ENCODE measurements at regions not wholly inside any gene's neighbourhood (a gene's known extent, or its start where the extent isn't known, plus 50 kb on each side); places are given as distances from the start of the nearest gene placed in this dataset.
"Not testable (repeated sequence)": the region's sequence is repeated elsewhere in the genome, so short reads cannot be mapped to it uniquely, and the experiment has no call there.

DNA sequence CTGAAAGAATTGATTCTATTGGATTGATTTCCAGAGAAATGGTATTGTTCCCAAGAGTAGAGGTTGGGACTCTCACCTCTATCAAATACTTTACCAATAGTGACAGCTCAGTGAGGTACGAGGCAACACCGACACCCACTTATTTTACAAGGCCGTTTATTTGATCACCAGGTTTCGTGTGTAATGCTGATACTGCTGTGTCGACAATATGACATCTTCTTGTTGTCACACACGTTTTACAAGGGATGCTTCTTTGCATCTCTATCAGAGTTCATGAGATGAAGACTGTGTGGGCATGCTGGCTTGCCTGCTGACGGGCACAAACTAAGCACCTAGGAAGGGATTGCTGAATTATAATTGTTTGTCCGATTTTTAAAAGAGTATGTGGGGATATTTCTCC is 217.8 kb upstream of the EGLN3 start:
- DNase-seq (no peak), FAIRE-seq (no peak)
- Histone ChIP-seq H3K4me1 (ENCODE audit: control insufficient read depth in 3 of 3, insufficient read depth in 2 of 3, low read depth in 1 of 3, low read length in 2 of 3) (peaks cover 0 to 6% (median 5%) of the 10 kb centered on the region in 3 donors), H3K36me3 (ENCODE audit: control insufficient read depth in 3 of 3, insufficient read depth in 2 of 3, low read depth in 1 of 3, low read length in 3 of 3) (no peaks in the 10 kb centered on the region), H3K4me3 (ENCODE audit: low read depth in 1 of 3, low read length in 3 of 3) (no peak overlapping the region), H3K9me3 (ENCODE audit: control insufficient read depth in 2 of 2, insufficient read depth in 1 of 2, low read depth in 1 of 2, low read length in 1 of 2) (no peaks in the 10 kb centered on the region), H3K27me3 (ENCODE audit: control insufficient read depth in 3 of 3, insufficient read depth in 3 of 3, low read length in 3 of 3) (peaks cover 0 to 7% (median 0%) of the 10 kb centered on the region in 3 donors), H3K27ac (ENCODE audit: low read depth in 1 of 3, low read length in 2 of 3) (no peak overlapping the region)
- whole genome bisulfite sequencing, 3 donors: 80 to 82% (median 80%) methylated on average over 8 of the region's 8 CpGs

DNA sequence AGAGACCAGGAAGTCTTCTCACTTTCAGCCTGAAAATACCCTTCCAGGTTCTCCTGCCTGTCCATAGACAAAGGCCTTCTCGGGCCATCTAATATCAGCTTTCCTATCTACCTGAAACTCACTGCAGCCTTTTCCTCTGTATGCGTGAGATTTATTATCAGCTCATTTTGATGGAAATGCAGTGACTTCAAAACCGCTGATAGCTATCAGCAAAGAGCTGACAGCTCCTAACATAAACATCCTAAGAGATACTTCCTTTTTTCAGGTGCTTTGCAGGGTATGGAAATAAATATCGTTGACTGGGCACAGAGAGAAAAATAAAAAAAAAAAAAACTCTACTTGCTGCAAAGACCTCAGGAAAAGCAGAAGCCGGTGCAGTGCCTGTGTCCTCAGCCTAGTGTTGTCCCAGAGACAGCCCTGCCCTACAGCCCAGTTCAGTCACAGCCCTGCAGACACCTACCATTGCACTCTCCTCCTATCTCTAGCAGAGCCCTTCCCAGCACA is 215.0 kb upstream of the EGLN3 start:
- Histone ChIP-seq H3K4me3 (ENCODE audit: low read depth in 1 of 3, low read length in 3 of 3) (no peak overlapping the region), H3K9me3 (ENCODE audit: control insufficient read depth in 2 of 2, insufficient read depth in 1 of 2, low read depth in 1 of 2, low read length in 1 of 2) (no peaks in the 10 kb centered on the region), H3K4me1 (ENCODE audit: control insufficient read depth in 3 of 3, insufficient read depth in 2 of 3, low read depth in 1 of 3, low read length in 2 of 3) (no peaks in the 10 kb centered on the region), H3K36me3 (ENCODE audit: control insufficient read depth in 3 of 3, insufficient read depth in 2 of 3, low read depth in 1 of 3, low read length in 3 of 3) (no peaks in the 10 kb centered on the region), H3K27ac (ENCODE audit: low read depth in 1 of 3, low read length in 2 of 3) (no peak overlapping the region), H3K27me3 (ENCODE audit: control insufficient read depth in 3 of 3, insufficient read depth in 3 of 3, low read length in 3 of 3) (peaks cover 0 to 7% (median 0%) of the 10 kb centered on the region in 3 donors)
- no peak for FAIRE-seq
- 52 to 67% (median 52%) methylated on average over 5 of the region's 5 CpGs for WGBS, 3 donors
- DNase-seq: no peak

DNA sequence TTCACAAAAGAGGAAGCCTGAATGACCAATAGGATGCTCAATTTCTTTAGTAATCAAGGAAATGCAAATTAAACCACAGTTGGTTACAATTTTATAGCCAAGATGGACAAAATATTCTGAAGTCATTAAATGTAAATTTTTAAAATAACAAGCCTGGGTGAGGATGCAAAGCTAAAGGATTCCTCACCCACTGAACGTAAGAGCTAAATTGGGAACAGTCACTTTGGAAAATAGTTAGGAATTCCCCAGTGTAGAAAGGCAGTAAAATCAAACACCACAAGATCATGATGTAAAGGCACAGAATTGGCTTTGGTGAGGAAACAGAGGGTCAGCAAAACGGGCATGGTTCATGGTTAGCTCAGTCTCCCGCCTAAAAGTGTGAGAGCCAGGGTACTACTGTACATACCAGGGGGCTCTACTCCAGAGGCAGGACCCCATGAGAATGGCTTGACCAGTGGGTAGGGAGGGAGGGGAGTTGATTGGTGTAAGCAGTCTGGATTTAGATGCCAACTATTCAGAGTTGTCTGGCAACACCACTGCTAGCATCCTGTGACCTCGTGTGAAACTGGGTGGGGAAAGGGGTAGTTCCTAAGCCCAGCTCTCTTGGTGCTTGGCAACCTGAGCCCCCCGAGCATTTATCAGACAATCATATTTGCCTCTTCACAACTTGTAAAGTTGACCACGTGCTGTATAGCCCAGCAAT is 213.4 kb upstream of the EGLN3 start:
- 49 to 59% (median 56%) methylated on average over 6 of the region's 6 CpGs for WGBS, 3 donors
- FAIRE-seq: peak; percentile 5

DNA sequence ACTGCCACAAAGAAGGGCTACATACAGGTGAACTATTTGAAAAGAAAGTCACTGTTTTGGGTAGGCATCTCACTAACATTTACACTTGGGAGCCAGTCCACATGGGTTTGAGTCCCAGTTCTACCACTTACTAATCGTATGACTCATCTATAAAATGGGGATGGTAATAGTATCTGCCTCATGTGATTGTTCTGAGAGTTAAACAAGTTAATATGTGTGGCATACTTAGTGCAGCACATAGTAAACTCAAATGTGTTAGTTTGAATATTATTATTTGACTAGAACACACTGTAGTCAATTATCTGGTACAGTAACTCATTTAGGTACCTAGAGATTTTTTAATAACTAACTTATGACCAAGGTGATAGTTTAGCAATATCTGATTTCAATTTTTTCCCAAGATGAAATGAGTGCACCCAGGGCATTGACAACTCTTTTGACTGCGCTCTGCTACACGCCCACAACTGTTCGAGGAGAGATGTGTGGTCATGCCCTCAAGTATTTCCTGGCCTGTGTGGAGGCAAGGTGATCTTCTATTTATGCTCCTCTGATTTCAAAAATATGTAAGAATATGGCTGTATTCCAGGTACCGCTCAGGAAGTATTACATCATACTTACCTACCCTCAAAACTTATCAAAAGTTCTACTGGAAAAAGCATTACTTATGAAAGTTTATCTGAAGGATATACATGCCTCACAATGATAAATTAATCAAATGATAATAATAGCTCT is 210.6 kb upstream of the EGLN3 start:
- no peaks in the 10 kb centered on the region for H3K9me3 ChIP-seq (ENCODE audit: control insufficient read depth in 2 of 2, insufficient read depth in 1 of 2, low read depth in 1 of 2, low read length in 1 of 2)
- 73 to 81% (median 77%) methylated on average over 5 of the region's 5 CpGs for WGBS, 3 donors
- no peaks in the 10 kb centered on the region for H3K4me1 ChIP-seq (ENCODE audit: control insufficient read depth in 3 of 3, insufficient read depth in 2 of 3, low read depth in 1 of 3, low read length in 2 of 3)
- H3K27ac ChIP-seq (ENCODE audit: low read depth in 1 of 3, low read length in 2 of 3): no peak overlapping the region
- H3K27me3 ChIP-seq (ENCODE audit: control insufficient read depth in 3 of 3, insufficient read depth in 3 of 3, low read length in 3 of 3): peaks cover 0 to under 1% (median 0%) of the 10 kb centered on the region in 3 donors
- FAIRE-seq (no peak), DNase-seq (no peak)
- no peak overlapping the region for H3K4me3 ChIP-seq (ENCODE audit: low read depth in 1 of 3, low read length in 3 of 3)
- H3K36me3 ChIP-seq (ENCODE audit: control insufficient read depth in 3 of 3, insufficient read depth in 2 of 3, low read depth in 1 of 3, low read length in 3 of 3): no peaks in the 10 kb centered on the region

More for the DNA sequence above, 213.4 kb upstream of the EGLN3 start:
- no peaks in the 10 kb centered on the region for H3K36me3 ChIP-seq (ENCODE audit: control insufficient read depth in 3 of 3, insufficient read depth in 2 of 3, low read depth in 1 of 3, low read length in 3 of 3)
- DNase-seq: no peak
- H3K27me3 ChIP-seq (ENCODE audit: control insufficient read depth in 3 of 3, insufficient read depth in 3 of 3, low read length in 3 of 3): peaks cover 0 to 7% (median 0%) of the 10 kb centered on the region in 3 donors
- no peaks in the 10 kb centered on the region for H3K4me1 ChIP-seq (ENCODE audit: control insufficient read depth in 3 of 3, insufficient read depth in 2 of 3, low read depth in 1 of 3, low read length in 2 of 3)
- no peaks in the 10 kb centered on the region for H3K9me3 ChIP-seq (ENCODE audit: control insufficient read depth in 2 of 2, insufficient read depth in 1 of 2, low read depth in 1 of 2, low read length in 1 of 2)
- H3K27ac ChIP-seq (ENCODE audit: low read depth in 1 of 3, low read length in 2 of 3): no peak overlapping the region
- no peak overlapping the region for H3K4me3 ChIP-seq (ENCODE audit: low read depth in 1 of 3, low read length in 3 of 3)

DNA sequence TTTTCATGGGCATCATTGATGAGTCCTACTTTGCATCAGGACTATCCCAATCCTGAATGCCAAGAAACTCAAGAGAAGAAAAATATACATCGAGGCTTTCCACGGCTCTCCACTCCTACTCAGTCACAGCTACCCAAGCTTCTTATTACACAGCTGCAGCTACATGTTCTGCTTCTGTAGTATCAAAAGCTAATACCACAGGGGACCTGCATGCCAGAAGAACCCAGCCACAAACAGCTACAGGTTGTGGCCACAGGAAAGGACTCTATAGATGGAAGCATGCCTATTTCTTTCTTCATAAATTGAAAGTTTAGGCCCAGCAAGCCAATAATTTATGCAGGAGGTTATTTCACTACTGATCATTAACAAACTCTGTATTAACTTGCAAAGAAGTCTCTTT is 209.7 kb upstream of the EGLN3 start:
- FAIRE-seq: no peak
- Histone ChIP-seq H3K27ac (ENCODE audit: low read depth in 1 of 3, low read length in 2 of 3) (no peak overlapping the region), H3K9me3 (ENCODE audit: control insufficient read depth in 2 of 2, insufficient read depth in 1 of 2, low read depth in 1 of 2, low read length in 1 of 2) (no peaks in the 10 kb centered on the region), H3K36me3 (ENCODE audit: control insufficient read depth in 3 of 3, insufficient read depth in 2 of 3, low read depth in 1 of 3, low read length in 3 of 3) (no peaks in the 10 kb centered on the region), H3K27me3 (ENCODE audit: control insufficient read depth in 3 of 3, insufficient read depth in 3 of 3, low read length in 3 of 3) (no peaks in the 10 kb centered on the region), H3K4me3 (ENCODE audit: low read depth in 1 of 3, low read length in 3 of 3) (no peak overlapping the region), H3K4me1 (ENCODE audit: control insufficient read depth in 3 of 3, insufficient read depth in 2 of 3, low read depth in 1 of 3, low read length in 2 of 3) (no peaks in the 10 kb centered on the region)
- WGBS, 3 donors: 88 to 95% (median 90%) methylated on average over 2 of the region's 2 CpGs
- no peak for DNase-seq

DNA sequence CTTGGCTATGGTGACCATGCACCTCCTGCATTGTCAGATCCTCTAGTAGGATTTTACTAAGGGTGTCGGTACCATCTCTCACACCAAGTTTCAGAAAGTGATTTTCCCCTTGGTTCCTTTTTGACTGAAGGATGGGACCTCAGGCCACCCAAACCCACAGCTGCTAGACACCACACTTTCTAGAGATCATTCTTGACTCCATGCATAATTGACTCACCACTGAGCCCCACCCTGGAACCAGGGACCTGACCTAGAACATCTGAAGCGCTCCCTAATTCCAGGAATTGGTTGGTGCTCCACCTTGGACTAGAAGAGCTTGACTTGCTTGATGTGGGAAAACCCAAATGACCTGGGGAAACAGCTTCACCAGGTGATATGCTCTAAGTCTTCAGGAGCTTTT is 206.8 kb upstream of the EGLN3 start:
- Histone ChIP-seq H3K27ac (ENCODE audit: low read depth in 1 of 3, low read length in 2 of 3) (no peak overlapping the region), H3K9me3 (ENCODE audit: control insufficient read depth in 2 of 2, insufficient read depth in 1 of 2, low read depth in 1 of 2, low read length in 1 of 2) (no peaks in the 10 kb centered on the region), H3K4me3 (ENCODE audit: low read depth in 1 of 3, low read length in 3 of 3) (no peak overlapping the region), H3K27me3 (ENCODE audit: control insufficient read depth in 3 of 3, insufficient read depth in 3 of 3, low read length in 3 of 3) (no peaks in the 10 kb centered on the region), H3K4me1 (ENCODE audit: control insufficient read depth in 3 of 3, insufficient read depth in 2 of 3, low read depth in 1 of 3, low read length in 2 of 3) (no peaks in the 10 kb centered on the region), H3K36me3 (ENCODE audit: control insufficient read depth in 3 of 3, insufficient read depth in 2 of 3, low read depth in 1 of 3, low read length in 3 of 3) (no peaks in the 10 kb centered on the region)
- DNase-seq (no peak), FAIRE-seq (no peak)
- WGBS, 3 donors: 70 to 90% (median 90%) methylated on average over 2 of the region's 2 CpGs

DNA sequence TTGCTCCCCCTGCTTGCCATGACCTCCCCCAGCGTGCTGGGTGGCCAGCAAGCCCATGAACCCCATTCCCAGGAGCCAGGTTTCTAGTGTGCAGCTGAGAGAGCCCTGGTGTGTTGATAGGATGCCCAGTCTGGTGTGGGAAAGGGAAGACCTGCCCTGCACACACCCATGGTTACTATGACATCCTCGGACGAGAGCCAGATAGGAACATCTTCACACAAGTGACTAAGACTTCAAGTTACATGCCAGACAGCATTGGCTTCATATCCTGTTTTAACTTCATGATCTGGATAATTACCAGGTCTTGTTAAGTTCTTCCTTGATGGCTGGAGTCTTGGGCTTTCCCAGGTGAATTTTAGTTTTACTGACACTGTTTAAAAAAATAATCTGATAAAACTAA is 196.6 kb upstream of the EGLN3 start:
- DNase-seq (no peak), FAIRE-seq (no peak)
- H3K27ac ChIP-seq (ENCODE audit: low read depth in 1 of 3, low read length in 2 of 3): no peak overlapping the region
- H3K4me3 ChIP-seq (ENCODE audit: low read depth in 1 of 3, low read length in 3 of 3): no peak overlapping the region
- peaks cover 0 to 3% (median 2%) of the 10 kb centered on the region in 3 donors for H3K27me3 ChIP-seq (ENCODE audit: control insufficient read depth in 3 of 3, insufficient read depth in 3 of 3, low read length in 3 of 3)
- 44 to 66% (median 47%) methylated on average over 3 of the region's 3 CpGs for WGBS, 3 donors
- H3K9me3 ChIP-seq (ENCODE audit: control insufficient read depth in 2 of 2, insufficient read depth in 1 of 2, low read depth in 1 of 2, low read length in 1 of 2): no peaks in the 10 kb centered on the region
- H3K4me1 ChIP-seq (ENCODE audit: control insufficient read depth in 3 of 3, insufficient read depth in 2 of 3, low read depth in 1 of 3, low read length in 2 of 3): no peaks in the 10 kb centered on the region
- H3K36me3 ChIP-seq (ENCODE audit: control insufficient read depth in 3 of 3, insufficient read depth in 2 of 3, low read depth in 1 of 3, low read length in 3 of 3): no peaks in the 10 kb centered on the region

DNA sequence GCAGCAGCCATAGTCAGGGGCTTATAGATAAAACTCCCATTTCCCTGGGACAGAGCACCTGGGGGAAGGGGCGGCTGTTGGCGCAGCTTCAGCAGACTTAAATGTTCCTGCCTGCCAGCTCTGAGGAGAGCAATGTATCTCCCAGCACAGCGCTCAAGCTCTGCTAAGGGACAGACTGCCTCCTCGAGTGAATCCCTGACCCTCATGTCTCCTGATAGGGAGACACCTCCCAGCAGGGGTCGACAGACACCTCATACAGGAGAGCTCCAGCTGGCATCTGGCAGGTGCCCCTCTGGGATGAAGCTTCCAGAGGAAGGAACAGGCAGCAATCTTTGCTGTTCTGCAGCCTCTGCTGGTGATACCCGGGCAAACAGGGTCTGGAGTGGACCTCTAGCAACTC is 189.3 kb upstream of the EGLN3 start:
- not testable (repeated sequence) for H3K27me3 ChIP-seq (ENCODE audit: control insufficient read depth in 3 of 3, insufficient read depth in 3 of 3, low read length in 3 of 3); H3K4me3 ChIP-seq (ENCODE audit: low read depth in 1 of 3, low read length in 3 of 3); H3K36me3 ChIP-seq (ENCODE audit: control insufficient read depth in 3 of 3, insufficient read depth in 2 of 3, low read depth in 1 of 3, low read length in 3 of 3); FAIRE-seq; H3K9me3 ChIP-seq (ENCODE audit: control insufficient read depth in 2 of 2, insufficient read depth in 1 of 2, low read depth in 1 of 2, low read length in 1 of 2); DNase-seq; H3K4me1 ChIP-seq (ENCODE audit: control insufficient read depth in 3 of 3, insufficient read depth in 2 of 3, low read depth in 1 of 3, low read length in 2 of 3); H3K27ac ChIP-seq (ENCODE audit: low read depth in 1 of 3, low read length in 2 of 3)
- 23 to 64% (median 26%) methylated on average over 6 of the region's 6 CpGs for WGBS, 3 donors
